AG08395 (cell line): ENCODE measurements at regions not wholly inside any gene's neighbourhood (a gene's known extent, or its start where the extent isn't known, plus 50 kb on each side); places are given as distances from the start of the nearest gene placed in this dataset.

Source experiments
- DNase-seq: peaks from one replicate; pipeline ENCODE4 v3.0.0; 2012; ENCODE audit warnings: mixed read lengths, low spot score

GRCh38 chr15:81523867-81524266 is 149.9 kb upstream of the TMC3 start:
- DNase-seq, result no peak

- DNase-seq, result no peak
Observed at GRCh38 chr15:81520480-81520879, 146.5 kb upstream of the TMC3 start.

DNA sequence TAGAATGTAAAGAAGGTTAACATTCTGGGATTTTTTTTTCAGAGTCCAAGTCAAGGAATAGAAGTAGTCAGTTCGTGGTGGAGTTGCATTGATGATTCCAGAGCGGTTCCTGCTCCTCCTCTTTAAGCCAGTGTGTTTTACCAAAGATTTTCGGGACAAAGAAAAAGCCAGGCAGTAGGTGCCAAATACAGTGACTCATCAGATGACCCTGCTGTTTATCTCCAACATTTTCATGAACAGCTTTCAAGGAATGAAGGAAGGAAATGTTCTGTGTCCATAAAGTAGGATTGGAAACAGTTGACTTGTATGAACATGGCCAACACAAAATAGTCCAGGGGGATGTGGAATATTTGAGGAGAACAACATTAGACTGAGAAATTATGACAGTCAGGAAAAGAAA is 142.4 kb upstream of the TMC3 start:
- peak; percentile 38 for DNase-seq

GRCh38 chr15:81516012-81516411 is 142.0 kb upstream of the TMC3 start:
- peak; percentile 10 for DNase-seq

DNA sequence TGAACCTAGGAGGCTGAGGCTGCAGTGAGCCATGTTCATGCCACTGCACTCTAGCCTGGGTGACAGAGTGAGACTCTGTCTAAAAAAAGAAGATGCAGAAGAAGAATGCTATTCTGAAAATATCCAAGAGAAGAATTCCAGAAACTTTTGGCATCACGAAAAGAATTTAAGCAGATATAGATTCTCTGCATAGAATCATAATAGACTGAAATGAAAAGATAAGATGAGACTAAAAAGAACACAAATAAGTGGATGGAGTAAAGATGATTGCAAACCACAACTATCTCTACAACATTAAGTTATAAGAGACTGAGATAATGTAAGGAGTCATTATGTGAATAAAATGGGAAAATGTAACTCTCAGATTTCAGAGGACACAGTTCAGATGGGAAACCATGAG is 140.7 kb upstream of the TMC3 start:
- no peak for DNase-seq

DNA sequence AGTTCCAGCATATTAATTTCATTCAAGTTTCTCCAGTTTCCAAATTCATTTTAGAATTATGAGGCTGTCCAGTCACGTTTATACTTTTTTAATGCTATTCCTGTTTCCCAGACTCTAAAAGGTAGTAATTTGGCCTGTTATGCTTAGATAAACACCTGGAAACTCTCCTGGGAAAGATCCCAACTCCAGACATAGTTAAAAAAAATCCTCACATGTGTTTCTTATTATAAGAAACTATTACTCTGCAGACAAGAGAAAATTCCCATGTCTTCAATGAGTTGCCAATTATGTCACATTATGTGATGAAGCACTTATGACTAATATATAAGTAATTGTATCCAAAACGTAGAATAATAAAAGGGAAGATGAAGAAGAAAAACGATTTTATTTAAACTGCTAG is 137.1 kb upstream of the TMC3 start:
- DNase-seq, result peak; percentile 10

DNA sequence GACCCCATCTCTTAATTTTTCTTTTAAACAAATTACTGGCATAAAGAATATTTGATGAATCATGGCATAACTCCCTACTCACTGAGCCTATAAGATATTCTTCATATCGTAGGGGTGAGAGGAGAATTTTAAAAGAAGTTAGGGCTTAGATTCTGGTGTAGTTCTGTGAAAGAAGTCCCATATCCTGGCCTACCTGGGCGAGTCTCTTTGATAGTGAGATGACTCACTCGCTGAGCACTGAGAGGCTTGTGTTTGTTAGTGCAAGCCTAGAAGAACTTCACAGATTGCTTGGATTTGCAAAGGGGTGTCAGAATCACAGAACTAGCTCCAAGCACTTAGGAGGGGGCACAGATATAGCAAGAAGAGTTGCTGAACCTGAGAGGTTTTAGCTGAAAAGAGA is 133.8 kb upstream of the TMC3 start:
- DNase-seq, result no peak

GRCh38 chr15:81506936-81507335 is 132.9 kb upstream of the TMC3 start:
- no peak for DNase-seq

GRCh38 chr15:81506071-81506470 is 132.1 kb upstream of the TMC3 start:
- DNase-seq, result no peak

DNA sequence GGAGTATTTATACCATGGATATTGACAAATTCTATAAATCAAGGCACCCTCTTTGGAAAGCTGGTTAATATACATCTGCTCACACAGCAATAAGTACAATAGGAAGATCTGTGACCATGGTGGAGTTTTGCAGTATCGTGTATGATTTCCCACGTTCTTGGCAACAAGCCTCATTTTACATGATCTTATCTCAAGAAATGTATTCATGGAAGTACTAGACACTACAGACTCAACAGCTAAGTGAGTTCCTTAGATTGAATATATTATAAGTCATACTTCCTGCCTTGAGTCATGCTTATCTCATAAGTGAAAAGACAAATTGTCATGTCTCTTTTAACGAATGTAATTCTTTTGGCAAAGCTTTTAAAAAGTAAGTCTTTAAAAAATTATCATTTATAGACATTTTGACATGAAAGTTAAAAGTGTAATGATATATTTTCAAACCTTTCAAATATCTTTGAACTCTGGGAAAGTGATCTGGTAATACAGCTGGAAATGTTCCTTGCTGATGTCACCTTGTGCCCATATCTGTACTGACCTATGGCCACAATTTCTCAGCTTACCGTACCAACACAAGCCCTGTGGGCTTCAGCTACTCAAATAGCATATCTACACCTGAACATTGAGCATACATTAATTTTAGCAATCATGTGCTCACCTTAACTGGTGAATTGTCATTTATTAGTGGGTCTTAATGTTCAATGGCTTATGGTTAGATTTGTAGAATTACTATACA is 130.3 kb upstream of the TMC3 start:
- DNase-seq, result no peak

- peak; percentile 20 for DNase-seq
Observed at GRCh38 chr15:81502439-81502838, 128.4 kb upstream of the TMC3 start.

- DNase-seq, result no peak
Observed at GRCh38 chr15:81500081-81500480, 126.1 kb upstream of the TMC3 start.

- no peak for DNase-seq
Observed at GRCh38 chr15:81498294-81498693, 124.3 kb upstream of the TMC3 start.

DNA sequence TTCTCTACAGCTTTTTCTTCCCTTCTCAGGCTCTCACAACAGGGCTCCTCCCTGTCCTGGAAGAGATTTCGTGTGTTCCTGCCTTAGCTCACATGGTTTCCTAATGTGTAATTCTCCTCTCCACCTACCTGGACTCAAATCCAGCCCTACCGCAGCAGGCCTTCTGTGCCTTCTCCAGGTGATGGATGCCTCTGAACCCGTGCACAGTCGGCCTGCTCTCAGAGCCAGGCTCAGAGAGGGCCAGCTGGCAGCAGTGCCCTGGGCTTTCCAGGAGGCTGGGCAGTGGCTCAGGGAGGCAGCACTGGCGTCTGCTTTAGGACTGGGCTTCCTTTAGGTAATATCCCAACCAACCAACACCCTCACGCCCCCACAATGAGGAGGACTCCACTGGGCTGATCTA is 123.2 kb upstream of the TMC3 start:
- no peak for DNase-seq

DNA sequence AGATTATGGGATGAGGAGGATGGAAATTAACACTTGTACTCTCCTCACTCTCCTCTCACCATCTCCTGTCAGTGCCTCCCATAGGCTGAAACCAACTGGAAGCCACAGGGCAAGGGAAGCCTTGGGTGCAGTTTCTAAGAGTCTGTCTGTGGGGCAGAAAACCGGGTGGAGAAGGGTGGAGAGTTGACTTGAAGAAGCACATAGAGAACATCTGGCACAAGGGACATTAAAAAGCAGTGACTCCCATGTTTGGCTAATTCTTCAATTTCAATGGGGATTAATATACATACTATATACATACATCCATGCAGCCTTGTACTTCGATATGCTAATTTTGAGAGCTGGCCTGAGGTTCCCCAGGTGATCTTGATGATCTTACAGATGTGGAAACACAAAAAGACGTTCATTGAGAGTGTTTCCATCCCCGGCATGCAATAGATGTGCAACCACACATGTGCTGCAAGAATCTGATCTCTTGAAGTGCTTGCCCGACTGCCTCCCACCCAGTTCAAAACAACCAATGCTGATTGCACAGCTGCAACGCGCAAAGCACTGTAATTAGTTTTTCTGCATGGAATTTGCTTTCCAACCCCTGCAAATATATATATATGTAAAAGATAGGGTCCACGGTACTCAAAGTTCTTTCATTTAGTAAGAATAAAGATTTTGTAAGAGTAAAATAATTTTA is 121.9 kb upstream of the TMC3 start:
- DNase-seq, result no peak

- DNase-seq, result no peak
Observed at GRCh38 chr15:81492969-81493645, 119.1 kb upstream of the TMC3 start.

GRCh38 chr15:81492331-81492968 is 118.4 kb upstream of the TMC3 start:
- DNase-seq, result peak; percentile 44

GRCh38 chr15:81491414-81492096 is 117.5 kb upstream of the TMC3 start:
- DNase-seq, result no peak

- DNase-seq, result no peak
Observed at GRCh38 chr15:81485806-81486205, 111.8 kb upstream of the TMC3 start.

- DNase-seq, result no peak
Observed at GRCh38 chr15:81484086-81484955, 110.3 kb upstream of the TMC3 start.

- no peak for DNase-seq
Observed at GRCh38 chr15:81483496-81483895, 109.5 kb upstream of the TMC3 start.
